ENCODE measurements at regions not wholly inside any gene's neighbourhood (a gene's known extent, or its start where the extent isn't known, plus 50 kb on each side); places are given as distances from the start of the nearest gene placed in this dataset.

GRCh38 chr6:169850154-169850553 is 98.7 kb downstream of the ERMARD start:
- Histone ChIP-seq H2AFZ (ENCODE audit: low read depth, low read length) (no peak overlapping the region), H3K27ac (ENCODE audit: low read length) (no peak overlapping the region), H3K36me3 (ENCODE audit: insufficient read depth, low read length) (no peaks in the 10 kb centered on the region), H3K4me2 (ENCODE audit: insufficient read depth, low read length) (no peak overlapping the region), H3K27me3 (ENCODE audit: insufficient read depth, low read length, poor library complexity) (peaks cover under 1% of the 10 kb centered on the region), H3K79me2 (ENCODE audit: insufficient read depth, low read length) (no peaks in the 10 kb centered on the region), H3K4me1 (ENCODE audit: insufficient read depth, low read length) (no peaks in the 10 kb centered on the region), H3K9me3 (ENCODE audit: insufficient read depth, low read length, severe bottlenecking) (no peaks in the 10 kb centered on the region), H4K20me1 (ENCODE audit: insufficient read depth, low read length) (no peaks in the 10 kb centered on the region; the same call in 1 of the 2 replicates), H3K4me3 (ENCODE audit: low read depth in 1 of 2, low read length in 2 of 2) (no peak overlapping the region), H3K9ac (ENCODE audit: low read depth, low read length) (no peak overlapping the region)
- TF ChIP-seq EZH2 (IDR thresholded peaks at IDR 0.05; ENCODE audit: borderline replicate concordance, low read depth, low read length, severe bottlenecking) (no peak), CTCF (IDR thresholded peaks at IDR 0.05; ENCODE audit: borderline replicate concordance, extremely low read depth, low read length, poor library complexity, severe bottlenecking) (no peak)
- no peak for DNase-seq
- no peak for ATAC-seq (ENCODE audit: insufficient read depth, low read depth)

DNA sequence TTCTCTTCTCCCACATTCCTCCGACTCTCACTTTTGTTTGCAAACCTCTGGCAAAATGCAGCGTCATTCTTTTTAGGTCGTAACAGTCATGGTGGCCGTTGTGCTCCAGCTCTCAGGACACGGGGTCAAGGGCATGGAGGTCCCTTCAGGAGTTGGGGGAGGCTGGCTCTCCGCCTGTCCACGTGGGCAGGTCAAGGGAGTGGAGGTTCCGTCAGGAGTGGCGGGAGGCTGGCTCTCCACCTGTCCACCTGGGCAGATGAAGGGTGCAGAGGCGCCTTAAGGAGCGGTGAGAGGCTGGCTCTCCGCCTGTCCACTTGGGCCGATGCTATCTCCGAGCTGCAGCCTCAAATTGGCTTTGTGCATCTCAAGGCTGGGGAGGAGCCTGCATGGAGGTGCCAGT is 98.0 kb downstream of the ERMARD start:
- TF ChIP-seq EZH2 (IDR thresholded peaks at IDR 0.05; ENCODE audit: borderline replicate concordance, low read depth, low read length, severe bottlenecking) (no peak), CTCF (IDR thresholded peaks at IDR 0.05; ENCODE audit: borderline replicate concordance, extremely low read depth, low read length, poor library complexity, severe bottlenecking) (no peak)
- Histone ChIP-seq H2AFZ (ENCODE audit: low read depth, low read length) (no peak overlapping the region), H4K20me1 (ENCODE audit: insufficient read depth, low read length) (no peaks in the 10 kb centered on the region; the same call in 1 of the 2 replicates), H3K4me3 (ENCODE audit: low read depth in 1 of 2, low read length in 2 of 2) (no peak overlapping the region), H3K36me3 (ENCODE audit: insufficient read depth, low read length) (no peaks in the 10 kb centered on the region), H3K27ac (ENCODE audit: low read length) (no peak overlapping the region), H3K4me2 (ENCODE audit: insufficient read depth, low read length) (no peak overlapping the region), H3K9ac (ENCODE audit: low read depth, low read length) (no peak overlapping the region), H3K9me3 (ENCODE audit: insufficient read depth, low read length, severe bottlenecking) (no peaks in the 10 kb centered on the region), H3K4me1 (ENCODE audit: insufficient read depth, low read length) (no peaks in the 10 kb centered on the region), H3K79me2 (ENCODE audit: insufficient read depth, low read length) (no peaks in the 10 kb centered on the region), H3K27me3 (ENCODE audit: insufficient read depth, low read length, poor library complexity) (peaks cover 5% of the 10 kb centered on the region)
- ATAC-seq (ENCODE audit: insufficient read depth, low read depth) = no peak
- no peak for DNase-seq

- H3K9ac ChIP-seq (ENCODE audit: low read depth, low read length) = no peak overlapping the region
- no peaks in the 10 kb centered on the region for H3K79me2 ChIP-seq (ENCODE audit: insufficient read depth, low read length)
- H3K4me2 ChIP-seq (ENCODE audit: insufficient read depth, low read length) = no peak overlapping the region
- H3K9me3 ChIP-seq (ENCODE audit: insufficient read depth, low read length, severe bottlenecking) = no peaks in the 10 kb centered on the region
- TF ChIP-seq EZH2 (IDR thresholded peaks at IDR 0.05; ENCODE audit: borderline replicate concordance, low read depth, low read length, severe bottlenecking) (no peak), CTCF (IDR thresholded peaks at IDR 0.05; ENCODE audit: borderline replicate concordance, extremely low read depth, low read length, poor library complexity, severe bottlenecking) (no peak)
- no peak overlapping the region for H2AFZ ChIP-seq (ENCODE audit: low read depth, low read length)
- H3K4me1 ChIP-seq (ENCODE audit: insufficient read depth, low read length) = no peaks in the 10 kb centered on the region
- DNase-seq (no peak), ATAC-seq (ENCODE audit: insufficient read depth, low read depth) (no peak)
- no peak overlapping the region for H3K27ac ChIP-seq (ENCODE audit: low read length)
- peaks cover 5% of the 10 kb centered on the region for H3K27me3 ChIP-seq (ENCODE audit: insufficient read depth, low read length, poor library complexity)
- no peaks in the 10 kb centered on the region; the same call in 1 of the 2 replicates for H4K20me1 ChIP-seq (ENCODE audit: insufficient read depth, low read length)
- H3K36me3 ChIP-seq (ENCODE audit: insufficient read depth, low read length) = no peaks in the 10 kb centered on the region
- no peak overlapping the region for H3K4me3 ChIP-seq (ENCODE audit: low read depth in 1 of 2, low read length in 2 of 2)
Measured at GRCh38 chr6:169848946-169849345, 97.5 kb downstream of the ERMARD start.

DNA sequence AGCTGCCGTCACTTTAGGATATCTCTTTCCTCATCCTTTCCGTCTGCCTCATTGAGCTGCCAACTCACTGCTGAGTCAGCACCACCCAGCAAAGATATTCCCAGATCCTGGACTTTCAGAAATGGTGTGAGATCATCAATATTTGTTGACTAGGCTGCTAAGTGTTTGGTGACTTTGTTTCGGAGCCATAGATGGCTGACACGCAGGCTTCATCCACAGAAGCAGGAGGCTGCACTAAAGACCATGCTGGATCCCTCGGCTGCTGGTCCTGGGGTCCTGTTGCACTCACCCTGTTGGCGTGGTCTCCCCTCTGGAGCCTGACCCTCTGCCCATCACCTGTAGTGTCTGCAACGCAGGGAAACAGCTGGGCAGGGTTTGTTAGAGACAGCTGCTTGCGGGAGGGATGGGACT is 96.5 kb downstream of the ERMARD start:
- no peak for TF ChIP-seq EZH2 (IDR thresholded peaks at IDR 0.05; ENCODE audit: borderline replicate concordance, low read depth, low read length, severe bottlenecking)
- no peak for TF ChIP-seq CTCF (IDR thresholded peaks at IDR 0.05; ENCODE audit: borderline replicate concordance, extremely low read depth, low read length, poor library complexity, severe bottlenecking)
- no peak for DNase-seq
- Histone ChIP-seq H3K9me3 (ENCODE audit: insufficient read depth, low read length, severe bottlenecking) (no peaks in the 10 kb centered on the region), H3K79me2 (ENCODE audit: insufficient read depth, low read length) (no peaks in the 10 kb centered on the region), H3K27ac (ENCODE audit: low read length) (no peak overlapping the region), H3K36me3 (ENCODE audit: insufficient read depth, low read length) (no peaks in the 10 kb centered on the region), H3K4me1 (ENCODE audit: insufficient read depth, low read length) (no peaks in the 10 kb centered on the region), H2AFZ (ENCODE audit: low read depth, low read length) (no peak overlapping the region), H3K9ac (ENCODE audit: low read depth, low read length) (no peak overlapping the region), H3K4me3 (ENCODE audit: low read depth in 1 of 2, low read length in 2 of 2) (no peak overlapping the region), H4K20me1 (ENCODE audit: insufficient read depth, low read length) (no peaks in the 10 kb centered on the region; the same call in 1 of the 2 replicates), H3K4me2 (ENCODE audit: insufficient read depth, low read length) (no peak overlapping the region), H3K27me3 (ENCODE audit: insufficient read depth, low read length, poor library complexity) (peaks cover 5% of the 10 kb centered on the region)
- no peak for ATAC-seq (ENCODE audit: insufficient read depth, low read depth)

All from DND-41 (cell line).